Hepatocyte (in vitro differentiated cells): ENCODE measurements at regions not wholly inside any gene's neighbourhood (a gene's known extent, or its start where the extent isn't known, plus 50 kb on each side); places are given as distances from the start of the nearest gene placed in this dataset. TPM values are rescaled to one million over a fixed set of nuclear protein-coding genes. Genes with fewer than 3 reads are reported as not detected.

Source experiments
- small RNA-seq: library from RNA; depleted of rRNA; stranded (forward); fragments of <200 nt; gene quantifications from one replicate; pipeline ENCODE3, GENCODE V24; 2014

Small RNAs in the stretch of these regions (small RNA-seq; reads per million reads assigned to genes)
- not detected for gene RF00019
- not detected for gene RN7SKP107
